HG03469 (cell line): ENCODE measurements at regions not wholly inside any gene's neighbourhood (a gene's known extent, or its start where the extent isn't known, plus 50 kb on each side); places are given as distances from the start of the nearest gene placed in this dataset.
"Not testable (repeated sequence)": the region's sequence is repeated elsewhere in the genome, so short reads cannot be mapped to it uniquely, and the experiment has no call there.

Source experiments
- ATAC-seq: cut with Tn5 transposase; IDR thresholded peaks from one replicate; pipeline ENCODE4 v1.9.1; 2021; ENCODE audit warnings: mild to moderate bottlenecking, moderate library complexity, moderate number of reproducible peaks; ENCODE audit not compliant: unreplicated experiment

DNA sequence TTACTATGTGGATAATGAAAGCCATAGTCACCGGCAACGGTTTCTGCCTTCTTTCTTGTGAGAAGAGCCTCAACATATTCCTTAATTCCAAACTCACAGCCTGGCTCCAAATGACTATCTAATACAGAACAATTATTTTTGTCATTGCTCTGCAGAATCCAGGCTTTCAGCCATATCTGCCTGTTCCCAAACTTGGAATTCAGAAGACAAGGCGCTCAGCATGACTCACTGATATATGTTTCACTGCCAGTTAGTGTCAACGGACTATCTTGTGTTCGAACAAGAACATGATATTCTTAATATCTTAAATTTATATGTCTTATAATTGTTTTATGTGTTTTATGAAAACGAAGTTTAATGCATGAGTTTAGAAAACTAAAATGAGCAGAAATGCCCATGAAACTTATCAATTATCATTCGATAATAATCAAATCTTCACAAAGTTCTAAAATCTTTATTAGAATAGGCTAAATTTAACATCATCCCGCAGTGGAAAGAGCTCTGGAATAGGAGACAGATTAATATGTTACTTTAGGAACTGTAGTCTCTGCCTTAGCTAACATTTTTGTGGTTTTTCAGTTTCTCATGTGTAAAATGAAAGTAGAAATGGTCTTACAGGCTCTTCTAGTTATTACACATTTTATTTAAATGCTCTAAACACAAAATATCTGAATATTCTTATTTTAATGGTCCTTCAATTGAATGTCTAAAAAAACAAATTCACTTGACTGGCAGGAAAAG lies 669.3 kb upstream of the GJE1 start:
- ATAC-seq: peak; percentile 78

DNA sequence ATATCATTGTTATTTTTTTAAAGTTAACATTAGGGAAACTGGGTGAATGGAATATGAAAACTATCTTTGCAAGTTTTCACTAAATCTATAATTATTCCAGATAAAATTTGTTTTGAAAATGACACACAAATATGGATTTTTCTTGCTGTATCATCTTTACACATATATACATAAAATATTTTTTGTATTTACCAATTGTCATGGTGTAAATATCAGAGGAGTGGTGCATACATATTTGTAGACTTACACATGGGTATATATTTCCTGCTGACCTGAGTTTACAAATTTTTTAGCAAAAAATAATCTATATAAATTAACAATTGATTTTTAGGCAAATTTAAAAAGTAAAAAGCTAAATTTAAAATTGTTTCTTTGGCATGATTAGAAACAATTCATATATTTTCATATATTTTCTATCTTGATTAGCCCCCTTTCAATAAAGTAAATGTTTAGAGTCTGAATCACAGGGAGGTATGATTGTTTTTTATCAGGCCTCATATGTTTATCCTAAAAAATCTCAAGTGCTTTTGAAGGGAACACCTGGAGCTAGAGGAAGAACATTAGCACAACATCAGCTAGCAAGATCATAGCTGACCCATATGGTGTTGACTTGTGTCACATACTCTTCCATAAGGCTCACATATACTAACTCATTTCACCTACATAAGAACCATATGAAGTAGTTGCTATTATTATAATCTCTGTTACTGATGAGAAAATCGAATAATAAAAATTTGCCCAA lies 671.8 kb upstream of the GJE1 start:
- ATAC-seq: no peak

GRCh38 chr6:141460245-141460644 lies 672.5 kb upstream of the GJE1 start:
- not testable (repeated sequence) for ATAC-seq

DNA sequence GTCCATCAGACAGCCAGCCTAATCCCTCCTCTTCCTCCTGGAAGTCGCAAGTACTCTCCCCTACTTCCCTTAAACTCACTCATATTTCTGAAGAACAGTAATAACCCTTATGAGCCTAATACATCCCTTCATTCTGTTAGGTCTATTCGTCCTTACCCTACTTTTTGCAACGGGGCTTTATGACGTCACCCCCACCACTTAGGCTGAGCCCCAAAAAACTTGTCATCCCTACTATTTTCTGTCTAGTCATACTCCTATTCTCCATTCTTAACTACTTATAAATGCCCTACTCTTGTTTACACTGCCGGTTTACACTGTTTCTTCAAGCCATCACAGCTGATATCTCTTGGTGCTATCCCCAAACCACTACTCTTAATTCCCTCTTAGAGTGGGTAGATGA lies 674.7 kb upstream of the GJE1 start:
- not testable (repeated sequence) for ATAC-seq

DNA sequence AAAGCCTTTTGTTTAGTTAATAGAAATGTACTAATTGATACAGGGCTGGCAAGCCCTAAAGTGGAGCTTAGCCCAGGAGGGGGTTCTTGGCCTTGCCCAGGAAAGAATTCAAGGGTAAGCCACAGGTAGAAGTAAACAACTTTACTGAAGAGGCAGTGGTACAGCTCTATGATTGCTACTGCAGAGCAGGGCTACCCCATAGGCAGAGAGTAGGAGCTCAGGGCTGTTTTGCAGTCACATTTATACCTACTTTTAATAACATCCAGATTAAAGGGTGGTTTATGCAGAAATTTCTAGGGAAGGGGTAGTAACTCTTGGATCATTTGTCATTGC lies 680.4 kb upstream of the GJE1 start:
- no peak for ATAC-seq

- no peak for ATAC-seq
Observed at GRCh38 chr6:141451511-141452353, 681.0 kb upstream of the GJE1 start.

DNA sequence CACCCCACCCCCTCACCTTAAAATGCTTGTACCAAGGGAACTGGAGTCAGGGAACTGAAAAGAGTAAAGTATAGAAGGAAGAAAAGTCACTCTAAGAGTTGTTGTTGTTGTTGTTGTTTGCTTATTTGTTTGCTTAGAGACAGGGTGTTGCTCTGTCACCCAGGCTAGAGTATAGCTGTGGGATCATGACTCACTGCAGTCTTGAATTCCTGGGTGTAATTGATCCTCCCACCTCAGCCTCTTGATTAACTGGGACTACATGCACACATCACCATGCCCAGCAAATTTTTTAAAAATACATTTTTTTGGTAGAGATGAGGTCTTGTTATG lies 681.6 kb upstream of the GJE1 start:
- ATAC-seq: no peak

DNA sequence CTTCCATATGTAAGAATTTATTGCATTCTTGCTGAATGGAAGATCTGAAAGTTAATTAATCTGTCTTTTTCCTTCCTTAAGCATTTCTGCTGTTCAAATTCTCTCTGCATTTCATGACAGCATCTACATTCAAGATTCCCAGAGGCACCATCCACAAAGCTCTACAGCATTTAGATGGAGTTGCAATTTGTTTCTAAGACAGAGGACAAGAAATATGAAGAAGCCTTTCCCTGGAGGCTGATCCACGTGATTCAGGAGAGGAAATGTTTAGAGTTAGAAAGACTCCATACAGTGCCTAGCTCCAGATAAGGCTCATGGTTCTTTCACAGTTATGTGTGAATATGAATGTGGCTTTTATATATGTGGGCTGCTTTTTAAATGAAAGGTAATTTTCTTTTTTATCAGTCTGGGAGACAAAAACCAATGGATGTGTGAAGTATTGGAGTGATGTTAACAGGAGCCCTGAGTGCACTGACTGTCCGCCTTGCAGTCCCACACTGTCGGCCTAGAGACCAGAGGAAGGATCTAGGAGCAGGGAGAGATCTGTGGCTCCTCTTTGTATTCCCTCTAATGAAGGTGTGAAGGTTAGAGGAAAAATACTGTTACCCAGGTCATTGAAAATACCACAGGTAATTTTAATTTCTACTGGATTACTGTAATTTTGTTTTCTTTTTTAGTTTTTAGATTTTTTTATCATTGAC lies 686.6 kb upstream of the GJE1 start:
- no peak for ATAC-seq

GRCh38 chr6:141443668-141444289 lies 688.9 kb upstream of the GJE1 start:
- ATAC-seq: no peak

DNA sequence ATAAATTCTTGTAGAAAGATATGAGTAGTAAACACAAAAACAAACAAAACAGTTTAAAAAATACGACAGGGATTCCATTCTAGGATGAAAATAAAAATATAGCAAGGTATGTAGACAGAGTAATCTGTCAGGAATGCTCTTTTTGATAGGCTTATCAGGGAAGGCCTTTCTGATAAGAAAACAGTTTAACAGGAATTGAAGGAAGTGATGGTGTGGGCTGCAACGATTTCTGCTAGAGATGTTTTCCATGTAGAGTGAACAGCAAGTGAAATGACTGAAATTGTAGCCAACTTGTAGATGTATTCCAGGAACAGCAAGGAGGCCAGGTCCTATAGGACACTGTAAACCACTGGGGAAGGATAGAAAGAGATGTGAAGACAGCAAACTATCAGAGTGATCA lies 689.7 kb upstream of the GJE1 start:
- no peak for ATAC-seq

GRCh38 chr6:141439513-141439912 lies 693.2 kb upstream of the GJE1 start:
- no peak for ATAC-seq

GRCh38 chr6:141437685-141438084 lies 695.0 kb upstream of the GJE1 start:
- ATAC-seq: no peak

- no peak for ATAC-seq
Observed at GRCh38 chr6:141437011-141437410, 695.7 kb upstream of the GJE1 start.

DNA sequence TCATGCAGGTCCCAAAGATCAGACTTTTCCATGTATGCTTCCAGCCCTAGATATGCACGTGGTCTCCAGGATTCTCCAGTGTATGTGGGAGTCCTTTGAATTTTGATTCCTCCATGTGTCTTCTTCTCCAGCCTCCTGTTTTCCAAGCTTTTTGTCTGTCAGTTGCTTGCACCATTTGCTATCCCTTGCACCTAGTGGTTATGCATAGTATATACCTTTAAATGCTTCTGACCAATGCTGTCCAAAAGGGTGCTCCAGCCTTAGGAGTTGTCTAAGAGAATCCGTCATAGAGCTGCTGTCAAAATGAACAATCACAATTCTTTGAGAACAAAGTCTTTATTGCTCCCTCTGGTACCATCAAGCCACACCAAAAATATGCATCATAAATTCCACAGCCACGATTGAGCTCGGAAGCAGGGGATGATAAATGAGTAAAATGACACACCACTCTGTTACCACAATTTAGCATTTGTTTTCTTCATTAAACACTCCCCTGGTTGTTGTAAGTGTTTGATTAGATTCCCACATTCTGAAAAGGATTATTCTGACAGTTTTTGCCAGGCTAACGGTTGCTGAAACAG lies 706.2 kb upstream of the GJE1 start:
- no peak for ATAC-seq

DNA sequence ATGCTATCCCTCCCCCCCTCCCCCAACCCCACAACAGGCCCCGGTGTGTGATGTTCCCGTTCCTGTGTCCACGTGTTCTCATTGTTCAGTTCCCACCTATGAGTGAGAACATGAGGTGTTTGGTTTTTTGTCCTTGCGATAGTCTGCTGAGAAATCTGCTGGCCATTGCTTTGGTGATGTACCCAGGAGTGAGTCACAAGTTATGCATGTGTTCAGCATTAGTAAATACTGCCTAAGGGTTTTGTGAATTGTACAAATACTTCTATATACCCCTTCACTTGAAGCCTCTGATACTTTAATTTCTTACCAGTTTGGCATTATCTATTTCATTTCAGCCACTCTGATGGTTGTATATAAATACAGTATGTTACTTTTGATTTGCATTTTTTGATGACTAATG lies 711.3 kb upstream of the GJE1 start:
- no peak for ATAC-seq

DNA sequence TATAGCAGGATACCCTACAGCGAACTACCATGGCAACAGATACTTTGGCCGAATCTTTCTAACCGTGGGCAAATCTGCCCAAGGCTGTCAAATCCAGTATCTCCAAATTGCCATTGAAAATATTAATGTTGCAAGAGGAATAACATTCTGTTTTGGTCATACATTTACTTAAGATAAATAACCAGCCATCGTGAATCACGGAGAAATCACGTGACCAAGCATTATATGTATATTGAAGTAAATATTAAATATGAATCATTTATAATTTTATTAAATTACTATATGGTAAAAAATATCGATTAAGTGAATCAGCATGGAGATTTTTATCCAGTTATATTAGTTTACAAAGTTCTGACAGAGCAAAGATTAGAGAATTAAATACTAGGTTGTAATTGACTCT lies 714.6 kb upstream of the GJE1 start:
- ATAC-seq: no peak

DNA sequence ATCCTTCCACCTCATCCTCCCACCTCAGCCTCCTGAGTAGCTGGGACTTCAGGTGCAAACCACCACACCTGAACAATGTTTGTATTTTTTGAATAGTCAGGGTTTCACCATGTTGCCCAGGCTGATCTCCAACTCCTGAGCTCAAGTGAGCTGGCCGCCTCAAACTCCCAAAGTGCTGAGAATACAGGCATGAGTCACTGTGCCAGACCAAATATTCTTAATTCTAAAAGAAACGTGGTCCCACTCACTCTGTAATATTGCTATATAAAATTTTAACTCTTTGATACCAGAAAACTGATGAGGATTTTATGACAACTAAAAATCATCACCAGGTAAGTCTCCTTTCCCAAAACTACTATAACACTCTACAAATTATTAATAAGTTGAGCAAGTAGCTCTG lies 716.8 kb upstream of the GJE1 start:
- no peak for ATAC-seq

DNA sequence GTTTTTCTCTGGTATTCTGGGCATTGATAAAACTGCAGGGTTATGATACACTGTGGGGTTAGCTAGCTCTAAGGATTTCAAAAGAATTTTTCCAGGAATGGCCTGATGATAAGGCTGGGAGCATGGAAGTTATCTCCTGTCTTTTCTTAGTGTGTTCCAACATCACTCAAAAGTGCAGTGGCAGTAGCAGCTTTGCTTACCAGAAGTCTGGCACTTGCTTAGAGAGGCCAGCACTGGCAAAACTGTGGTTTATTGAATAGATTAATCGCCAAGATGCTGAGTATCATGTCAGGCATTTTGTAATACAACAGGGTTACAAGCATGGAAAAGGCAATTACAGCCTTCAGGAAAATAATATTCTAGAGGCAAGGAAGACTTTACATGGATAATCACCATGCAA lies 719.5 kb upstream of the GJE1 start:
- ATAC-seq: no peak

DNA sequence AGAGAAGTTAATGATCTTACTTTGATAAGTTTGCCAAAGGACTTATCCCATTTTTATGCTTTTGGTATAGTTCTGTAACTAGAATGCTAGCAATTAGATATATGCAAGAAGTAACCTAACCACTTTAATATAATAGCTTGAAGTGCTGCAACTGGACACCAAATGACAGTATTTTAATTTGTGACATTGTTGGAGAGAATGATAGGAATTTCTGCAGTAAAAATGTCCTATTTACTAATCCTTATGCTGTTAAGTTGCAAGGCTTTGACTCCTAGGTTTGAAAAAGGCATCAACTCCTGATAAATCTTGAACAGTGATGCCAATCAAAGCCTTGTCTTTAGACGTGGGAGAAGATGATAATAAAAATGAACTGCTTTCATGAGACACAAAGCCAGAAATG lies 726.0 kb upstream of the GJE1 start:
- ATAC-seq: no peak

GRCh38 chr6:141403827-141404226 lies 728.9 kb upstream of the GJE1 start:
- ATAC-seq: no peak

DNA sequence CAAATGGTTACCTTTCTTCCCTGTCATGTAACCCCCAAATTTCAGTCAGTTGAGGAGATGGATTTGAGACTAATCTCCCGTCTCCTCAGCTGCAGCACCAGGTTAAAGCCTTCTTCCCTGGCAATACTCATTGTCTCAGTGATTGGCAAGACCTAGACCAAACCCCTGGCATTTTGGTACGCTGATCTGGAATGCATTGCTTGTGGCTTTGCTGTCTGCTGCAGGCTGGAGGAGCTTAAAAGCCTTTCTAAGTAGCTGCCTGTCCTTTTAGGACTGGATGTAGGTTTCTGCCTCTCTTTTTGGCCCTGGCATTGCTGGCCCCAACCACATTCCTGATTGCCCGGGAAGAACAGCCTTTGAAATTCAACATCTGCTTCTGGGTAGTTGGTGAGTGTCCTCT lies 729.6 kb upstream of the GJE1 start:
- ATAC-seq: no peak
